ENCODE measurements at regions not wholly inside any gene's neighbourhood (a gene's known extent, or its start where the extent isn't known, plus 50 kb on each side); places are given as distances from the start of the nearest gene placed in this dataset.

DNA sequence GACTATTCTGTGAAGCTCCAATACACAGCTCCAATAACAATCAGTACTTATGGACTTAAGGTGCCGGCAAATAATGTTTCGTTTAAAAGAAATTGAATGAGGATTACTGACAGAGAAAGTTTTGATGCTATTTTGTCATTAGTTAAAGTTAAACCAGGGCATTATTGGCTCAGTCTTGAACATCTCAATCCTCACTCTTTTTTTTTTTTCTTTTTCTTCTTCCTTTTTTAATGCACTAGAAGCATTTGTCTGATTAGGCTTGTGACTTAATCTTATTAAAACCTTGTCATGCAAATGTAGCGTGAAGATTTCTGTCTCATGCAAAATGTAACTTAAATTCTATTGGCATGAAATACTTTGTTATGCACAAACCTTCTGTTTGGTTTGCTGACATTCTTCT is 346.8 kb upstream of the ADGRL2 start:
- TF ChIP-seq CTCF (IDR thresholded peaks at IDR 0.05) = no peak
- no peaks in the 10 kb centered on the region for H3K36me3 Mint-ChIP-seq
- peaks cover 14% of the 10 kb centered on the region for H3K4me1 Mint-ChIP-seq
- Histone ChIP-seq H3K27me3 (ENCODE audit: control insufficient read depth in 2 of 2, insufficient read depth in 2 of 2, low read length in 2 of 2) (no peaks in the 10 kb centered on the region), H3K36me3 (replicated peaks in 1 of 2; ENCODE audit: control insufficient read depth in 1 of 2, insufficient read depth in 2 of 2, low read length in 2 of 2) (no peaks in the 10 kb centered on the region), H3K4me3 (replicated peaks in 1 of 3; ENCODE audit: low read depth in 2 of 3, low read length in 3 of 3) (no peak overlapping the region), H3K9ac (ENCODE audit: insufficient read depth, low read length, poor library complexity, severe bottlenecking) (no peak overlapping the region), H4K20me1 (ENCODE audit: insufficient read depth, low read length) (no peaks in the 10 kb centered on the region), H3K4me1 (ENCODE audit: control insufficient read depth in 1 of 2, insufficient read depth in 2 of 2, low read length in 2 of 2) (no peaks in the 10 kb centered on the region), H3K79me2 (ENCODE audit: insufficient read depth, low read length) (no peaks in the 10 kb centered on the region), H3K9me3 (replicated peaks in 1 of 2; ENCODE audit: control insufficient read depth in 1 of 2, insufficient read depth in 1 of 2, low read length in 2 of 2) (peaks cover 0 to 4% of the 10 kb centered on the region in 2 donors), H3K4me2 (replicated peaks; ENCODE audit: extremely low read depth, low read length, poor library complexity, severe bottlenecking) (no peak overlapping the region), H3K27ac (ENCODE audit: low read depth in 1 of 2, low read length in 2 of 2) (no peak overlapping the region), H2AFZ (ENCODE audit: insufficient read depth, low read depth, low read length, poor library complexity, severe bottlenecking) (no peak overlapping the region)
- intact Hi-C loops (cut with micrococcal nuclease) = no loop called here
- DNase-seq = no peak
- H3K27me3 Mint-ChIP-seq (ENCODE audit: low read depth in 3 of 3) = peaks cover 0 to 4% (median 0%) of the 10 kb centered on the region in 3 donors
- peaks cover 0 to 11% (median 0%) of the 10 kb centered on the region in 7 donors for H3K9me3 Mint-ChIP-seq
- no peak overlapping the region for H3K27ac Mint-ChIP-seq
- WGBS (ENCODE audit: insufficient coverage) = no CpG with 5 or more reads among the region's 3 CpGs
- H3K4me3 Mint-ChIP-seq = no peak overlapping the region

- Mint-ChIP-seq H3K4me1 (peaks cover 14% of the 10 kb centered on the region), H3K9me3 (peaks cover 0 to 12% (median 0%) of the 10 kb centered on the region in 7 donors), H3K27ac (no peak overlapping the region), H3K27me3 (ENCODE audit: low read depth in 3 of 3) (peaks cover 0 to 4% (median 0%) of the 10 kb centered on the region in 3 donors), H3K4me3 (no peak overlapping the region), H3K36me3 (no peaks in the 10 kb centered on the region)
- H3K9ac ChIP-seq (ENCODE audit: insufficient read depth, low read length, poor library complexity, severe bottlenecking) = no peak overlapping the region
- no peak for DNase-seq
- H3K4me2 ChIP-seq (replicated peaks; ENCODE audit: extremely low read depth, low read length, poor library complexity, severe bottlenecking) = no peak overlapping the region
- no peaks in the 10 kb centered on the region for H3K36me3 ChIP-seq (replicated peaks in 1 of 2; ENCODE audit: control insufficient read depth in 1 of 2, insufficient read depth in 2 of 2, low read length in 2 of 2)
- no peaks in the 10 kb centered on the region for H3K4me1 ChIP-seq (ENCODE audit: control insufficient read depth in 1 of 2, insufficient read depth in 2 of 2, low read length in 2 of 2)
- no peak for TF ChIP-seq CTCF (IDR thresholded peaks at IDR 0.05)
- H4K20me1 ChIP-seq (ENCODE audit: insufficient read depth, low read length) = no peaks in the 10 kb centered on the region
- H3K9me3 ChIP-seq (replicated peaks in 1 of 2; ENCODE audit: control insufficient read depth in 1 of 2, insufficient read depth in 1 of 2, low read length in 2 of 2) = peaks cover 0 to under 1% of the 10 kb centered on the region in 2 donors
- no peak overlapping the region for H3K27ac ChIP-seq (ENCODE audit: low read depth in 1 of 2, low read length in 2 of 2)
- no peaks in the 10 kb centered on the region for H3K27me3 ChIP-seq (ENCODE audit: control insufficient read depth in 2 of 2, insufficient read depth in 2 of 2, low read length in 2 of 2)
- no peaks in the 10 kb centered on the region for H3K79me2 ChIP-seq (ENCODE audit: insufficient read depth, low read length)
- intact Hi-C loops (cut with micrococcal nuclease) = no loop called here
- WGBS (ENCODE audit: insufficient coverage) = no CpG with 5 or more reads among the region's 2 CpGs
- H2AFZ ChIP-seq (ENCODE audit: insufficient read depth, low read depth, low read length, poor library complexity, severe bottlenecking) = no peak overlapping the region
- no peak overlapping the region for H3K4me3 ChIP-seq (replicated peaks in 1 of 3; ENCODE audit: low read depth in 2 of 3, low read length in 3 of 3)
These were observed 347.4 kb upstream of the ADGRL2 start for GRCh38 chr1:81453367-81453703.
